Heart left ventricle (tissue), 13 donors: ENCODE measurements at regions not wholly inside any gene's neighbourhood (a gene's known extent, or its start where the extent isn't known, plus 50 kb on each side); places are given as distances from the start of the nearest gene placed in this dataset.

Experiments used
- CTCF ChIP-seq, 12 donors: fragments of 200-600 bp; sonication (generic) in 4 of 12; IDR thresholded peaks; one replicate each; pipeline versions ENCODE4 v1.5.0 to v1.8.0; 2018 to 2022; ENCODE audit warnings: antibody characterized with exemption in 12 of 12, mild to moderate bottlenecking in 5 of 12
- POLR2A ChIP-seq, 2 donors: fragments of 450-650 bp; IDR thresholded peaks; one replicate each; pipeline ENCODE4 v1.6.1; 2017; ENCODE audit warnings: antibody characterized with exemption in 2 of 2, mild to moderate bottlenecking in 2 of 2, moderate library complexity in 2 of 2
- donor health status: ischemic (EF 13 %, LVEDD 7.1; RV severe dilation, severe dysfunction).
- donor health status: DM: no; HTN: yes; CAD: no.
- donor health status: DM: no; HTN: no; CAD: no.
- donor health status: ischemic (EF 25% LVEDD 6.9; RV normal size, moderate dysfunction).
- donor health status: ischemic (EF 25% LVEDD 5.7; RV mildly dilated, moderate dysfunction).
- donor health status: ischemic (EF 35%, LVEDD 5.7; RV mildly dilated, moderate dysfunction).
- donor health status: nonischemic (EF 11% LVEDD 7.7; RV severe dilation, severe dysfunction).
- donor health status: DM: yes; HTN: yes; CAD: no.
- donor health status: PGD.
- donor health status: ischemic (EF 29% LVEDD 5.4; RV normal size, mild dysfunction).
- donor health status: nonischemic (EF 23%, LVEDD 6.1; RV moderate dilation, normal function).

GRCh38 chr19:30999726-31000125 is 349.5 kb downstream of the TSHZ3 start:
- TF ChIP-seq POLR2A (IDR thresholded peaks at IDR 0.05), result no peak
- TF ChIP-seq CTCF (IDR thresholded peaks at IDR 0.05), result no peak
